ENCODE measurements at regions not wholly inside any gene's neighbourhood (a gene's known extent, or its start where the extent isn't known, plus 50 kb on each side); places are given as distances from the start of the nearest gene placed in this dataset.

DNA sequence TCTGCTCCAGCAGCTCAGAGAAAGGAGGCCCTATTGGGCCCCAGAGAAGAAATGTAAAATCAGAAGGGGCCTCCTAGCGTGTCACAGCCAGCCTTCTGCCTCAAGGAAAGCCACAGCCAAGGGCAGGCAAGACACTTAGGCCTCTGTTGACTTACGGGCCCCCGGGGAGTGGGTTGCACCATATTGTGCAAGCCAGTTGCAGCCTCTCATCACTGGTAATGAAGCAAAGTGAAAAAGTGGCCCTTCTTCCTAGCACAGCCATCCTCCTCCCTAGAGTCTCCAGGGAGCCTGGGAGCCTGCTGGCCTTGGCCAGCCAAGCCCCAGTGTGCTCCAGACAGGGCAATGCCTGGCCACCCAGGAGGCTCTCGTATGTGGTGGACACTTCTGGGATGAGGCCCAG is 56.2 kb upstream of the GDF10 start:
- TF ChIP-seq POLR2AphosphoS5 (IDR thresholded peaks at IDR 0.05) (no peak), POLR2A (IDR thresholded peaks at IDR 0.05) (no peak)
- TF ChIP-seq, protein P1, sequence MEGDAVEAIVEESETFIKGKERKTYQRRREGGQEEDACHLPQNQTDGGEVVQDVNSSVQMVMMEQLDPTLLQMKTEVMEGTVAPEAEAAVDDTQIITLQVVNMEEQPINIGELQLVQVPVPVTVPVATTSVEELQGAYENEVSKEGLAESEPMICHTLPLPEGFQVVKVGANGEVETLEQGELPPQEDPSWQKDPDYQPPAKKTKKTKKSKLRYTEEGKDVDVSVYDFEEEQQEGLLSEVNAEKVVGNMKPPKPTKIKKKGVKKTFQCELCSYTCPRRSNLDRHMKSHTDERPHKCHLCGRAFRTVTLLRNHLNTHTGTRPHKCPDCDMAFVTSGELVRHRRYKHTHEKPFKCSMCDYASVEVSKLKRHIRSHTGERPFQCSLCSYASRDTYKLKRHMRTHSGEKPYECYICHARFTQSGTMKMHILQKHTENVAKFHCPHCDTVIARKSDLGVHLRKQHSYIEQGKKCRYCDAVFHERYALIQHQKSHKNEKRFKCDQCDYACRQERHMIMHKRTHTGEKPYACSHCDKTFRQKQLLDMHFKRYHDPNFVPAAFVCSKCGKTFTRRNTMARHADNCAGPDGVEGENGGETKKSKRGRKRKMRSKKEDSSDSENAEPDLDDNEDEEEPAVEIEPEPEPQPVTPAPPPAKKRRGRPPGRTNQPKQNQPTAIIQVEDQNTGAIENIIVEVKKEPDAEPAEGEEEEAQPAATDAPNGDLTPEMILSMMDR (IDR thresholded peaks at IDR 0.05) = no peak
